ENCODE measurements at regions not wholly inside any gene's neighbourhood (a gene's known extent, or its start where the extent isn't known, plus 50 kb on each side); places are given as distances from the start of the nearest gene placed in this dataset.
"Not testable (repeated sequence)": the region's sequence is repeated elsewhere in the genome, so short reads cannot be mapped to it uniquely, and the experiment has no call there.

- H3K4me1 Mint-ChIP-seq (ENCODE audit: low read depth): peaks cover 61% of the 10 kb centered on the region
- DNase-seq (peak; percentile 81), ATAC-seq (peak; percentile 75)
- peak overlapping the region; percentile 100 for H3K27ac Mint-ChIP-seq
- H3K36me3 Mint-ChIP-seq (ENCODE audit: low read depth): no peaks in the 10 kb centered on the region
- H3K27me3 Mint-ChIP-seq (ENCODE audit: low read depth): peaks cover 2% of the 10 kb centered on the region
- POLR2A ChIA-PET: interaction anchor here (0.5 to 1.9 kb wide), 13 partner anchors 18 to 1163 kb away, joined by 3 to 9 read pairs (median 4); partner anchors contain the start of genes DCXR and METRNL
- CTCF ChIA-PET: interaction anchor here (0.8 to 3.6 kb wide), 19 partner anchors 8 to 425 kb away, joined by 3 to 15 read pairs (median 4); no protein-coding TSS in a partner anchor
- H3K4me3 Mint-ChIP-seq: peak overlapping the region; percentile 76
- H3K9me3 Mint-ChIP-seq (ENCODE audit: insufficient read depth): no peaks in the 10 kb centered on the region
Measured at GRCh38 chr17:83200231-83200699, 120.9 kb downstream of the METRNL start.

GRCh38 chr17:83200751-83201150 lies 121.3 kb downstream of the METRNL start:
- CTCF ChIA-PET: interaction anchor here (0.6 to 3.6 kb wide), 18 partner anchors 8 to 779 kb away, joined by 3 to 15 read pairs (median 4); no protein-coding TSS in a partner anchor
- peaks cover 60% of the 10 kb centered on the region for H3K4me1 Mint-ChIP-seq (ENCODE audit: low read depth)

GRCh38 chr17:83201206-83202001 lies 122.0 kb downstream of the METRNL start:
- Mint-ChIP-seq H3K9me3 (ENCODE audit: insufficient read depth) (no peaks in the 10 kb centered on the region), H3K27me3 (ENCODE audit: low read depth) (peaks cover 2% of the 10 kb centered on the region), H3K27ac (peak overlapping the region; percentile 100), H3K4me3 (peak overlapping the region; percentile 76), H3K36me3 (ENCODE audit: low read depth) (no peaks in the 10 kb centered on the region), H3K4me1 (ENCODE audit: low read depth) (peaks cover 60% of the 10 kb centered on the region)
- POLR2A ChIA-PET: interaction anchor here (0.8 to 1.9 kb wide), 9 partner anchors 19 to 320 kb away, joined by 3 to 9 read pairs (median 5); no protein-coding TSS in a partner anchor
- ATAC-seq (no peak), DNase-seq (no peak)
- CTCF ChIA-PET: interaction anchor here (0.6 to 3.6 kb wide), 18 partner anchors 9 to 780 kb away, joined by 3 to 17 read pairs (median 4); no protein-coding TSS in a partner anchor

More at GRCh38 chr17:83200751-83201150, 121.3 kb downstream of the METRNL start:
- Mint-ChIP-seq H3K27me3 (ENCODE audit: low read depth) (peaks cover 2% of the 10 kb centered on the region), H3K4me3 (peak overlapping the region; percentile 76), H3K36me3 (ENCODE audit: low read depth) (no peaks in the 10 kb centered on the region), H3K27ac (peak overlapping the region; percentile 100), H3K9me3 (ENCODE audit: insufficient read depth) (no peaks in the 10 kb centered on the region)
- DNase-seq: no peak
- no peak for ATAC-seq
- POLR2A ChIA-PET: interaction anchor here (0.6 to 1.9 kb wide), 11 partner anchors 18 to 411 kb away, joined by 3 to 9 read pairs (median 4); partner anchors contain the start of gene METRNL

GRCh38 chr17:83202002-83203000 lies 122.9 kb downstream of the METRNL start:
- DNase-seq: no peak
- no peaks in the 10 kb centered on the region for H3K36me3 Mint-ChIP-seq (ENCODE audit: low read depth)
- H3K4me3 Mint-ChIP-seq: no peak overlapping the region
- peaks cover 2% of the 10 kb centered on the region for H3K27me3 Mint-ChIP-seq (ENCODE audit: low read depth)
- POLR2A ChIA-PET: interaction anchor here (0.6 kb wide), 1 partner anchor 48 kb away, joined by 3 read pairs; no protein-coding TSS in a partner anchor
- ATAC-seq: no peak
- no peaks in the 10 kb centered on the region for H3K9me3 Mint-ChIP-seq (ENCODE audit: insufficient read depth)
- CTCF ChIA-PET: interaction anchor here (0.9 to 3.6 kb wide), 6 partner anchors 118 to 422 kb away, joined by 3 to 17 read pairs (median 4); no protein-coding TSS in a partner anchor
- H3K4me1 Mint-ChIP-seq (ENCODE audit: low read depth): peaks cover 58% of the 10 kb centered on the region
- peak overlapping the region; percentile 61 for H3K27ac Mint-ChIP-seq

GRCh38 chr17:83203073-83203471 lies 123.7 kb downstream of the METRNL start:
- H3K4me1 Mint-ChIP-seq (ENCODE audit: low read depth): peaks cover 52% of the 10 kb centered on the region
- ChIA-PET CTCF (interaction anchor here (1.4 to 2.9 kb wide), 3 partner anchors 285 to 423 kb away, joined by 3 to 17 read pairs (median 5); no protein-coding TSS in a partner anchor), POLR2A (no interaction called here)
- peak overlapping the region; percentile 11 for H3K27ac Mint-ChIP-seq
- no peak overlapping the region for H3K4me3 Mint-ChIP-seq
- no peaks in the 10 kb centered on the region for H3K9me3 Mint-ChIP-seq (ENCODE audit: insufficient read depth)
- ATAC-seq: no peak
- DNase-seq: no peak
- peaks cover 2% of the 10 kb centered on the region for H3K27me3 Mint-ChIP-seq (ENCODE audit: low read depth)
- no peaks in the 10 kb centered on the region for H3K36me3 Mint-ChIP-seq (ENCODE audit: low read depth)

GRCh38 chr17:83203472-83204221 lies 124.2 kb downstream of the METRNL start:
- Mint-ChIP-seq H3K27me3 (ENCODE audit: low read depth) (peaks cover 2% of the 10 kb centered on the region), H3K36me3 (ENCODE audit: low read depth) (no peaks in the 10 kb centered on the region), H3K4me3 (no peak overlapping the region), H3K27ac (peak overlapping the region; percentile 11), H3K4me1 (ENCODE audit: low read depth) (peaks cover 47% of the 10 kb centered on the region), H3K9me3 (ENCODE audit: insufficient read depth) (no peaks in the 10 kb centered on the region)
- ATAC-seq: no peak
- DNase-seq: no peak
- ChIA-PET POLR2A (no interaction called here), CTCF (interaction anchor here (2.9 kb wide), 1 partner anchor 423 kb away, joined by 17 read pairs; no protein-coding TSS in a partner anchor)

GRCh38 chr17:83204230-83204725 lies 124.9 kb downstream of the METRNL start:
- no peak overlapping the region for H3K27ac Mint-ChIP-seq
- ChIA-PET CTCF (interaction anchor here (2.9 kb wide), 1 partner anchor 424 kb away, joined by 17 read pairs; no protein-coding TSS in a partner anchor), POLR2A (no interaction called here)
- H3K9me3 Mint-ChIP-seq (ENCODE audit: insufficient read depth): no peaks in the 10 kb centered on the region
- H3K36me3 Mint-ChIP-seq (ENCODE audit: low read depth): no peaks in the 10 kb centered on the region
- no peak overlapping the region for H3K4me3 Mint-ChIP-seq
- DNase-seq: no peak
- H3K4me1 Mint-ChIP-seq (ENCODE audit: low read depth): peaks cover 40% of the 10 kb centered on the region
- peaks cover 2% of the 10 kb centered on the region for H3K27me3 Mint-ChIP-seq (ENCODE audit: low read depth)
- ATAC-seq: no peak

GRCh38 chr17:83204736-83205386 lies 125.5 kb downstream of the METRNL start:
- Mint-ChIP-seq H3K4me1 (ENCODE audit: low read depth) (peaks cover 35% of the 10 kb centered on the region), H3K27ac (peak overlapping the region; percentile 34)
- H3K27me3 Mint-ChIP-seq (ENCODE audit: low read depth); POLR2A ChIA-PET; H3K9me3 Mint-ChIP-seq (ENCODE audit: insufficient read depth); DNase-seq; CTCF ChIA-PET; H3K36me3 Mint-ChIP-seq (ENCODE audit: low read depth); H3K4me3 Mint-ChIP-seq; ATAC-seq: not testable (repeated sequence)

GRCh38 chr17:83205387-83206035 lies 126.1 kb downstream of the METRNL start:
- H3K4me1 Mint-ChIP-seq (ENCODE audit: low read depth): peaks cover 28% of the 10 kb centered on the region
- POLR2A ChIA-PET; H3K9me3 Mint-ChIP-seq (ENCODE audit: insufficient read depth); H3K27ac Mint-ChIP-seq; H3K27me3 Mint-ChIP-seq (ENCODE audit: low read depth); H3K4me3 Mint-ChIP-seq; H3K36me3 Mint-ChIP-seq (ENCODE audit: low read depth); ATAC-seq: not testable (repeated sequence)
- peak; percentile 76 for DNase-seq
- CTCF ChIA-PET: interaction anchor here (0.6 to 1.1 kb wide), 3 partner anchors 169 to 425 kb away, joined by 3 to 4 read pairs (median 3); no protein-coding TSS in a partner anchor

GRCh38 chr17:83206036-83206394 lies 126.6 kb downstream of the METRNL start:
- ATAC-seq; H3K4me3 Mint-ChIP-seq; H3K36me3 Mint-ChIP-seq (ENCODE audit: low read depth); POLR2A ChIA-PET; H3K27me3 Mint-ChIP-seq (ENCODE audit: low read depth); H3K27ac Mint-ChIP-seq; DNase-seq; H3K9me3 Mint-ChIP-seq (ENCODE audit: insufficient read depth): not testable (repeated sequence)
- CTCF ChIA-PET: interaction anchor here (0.6 to 1.1 kb wide), 3 partner anchors 170 to 425 kb away, joined by 3 to 4 read pairs (median 3); no protein-coding TSS in a partner anchor
- H3K4me1 Mint-ChIP-seq (ENCODE audit: low read depth): peaks cover 23% of the 10 kb centered on the region
